RWPE1 (cell line): ENCODE measurements at regions not wholly inside any gene's neighbourhood (a gene's known extent, or its start where the extent isn't known, plus 50 kb on each side); places are given as distances from the start of the nearest gene placed in this dataset.

Experiments
- CTCF ChIA-PET: fragments of 350-600 bp; sonication (Branson Sonifier 250); formaldehyde crosslinking; extraction: SDS; loops from one replicate; lab custom pipeline; 2021; lab: Yijun Ruan, JAX
- POLR2A ChIA-PET: fragments of 400-600 bp; formaldehyde crosslinking; extraction: SDS; loops from one replicate; lab custom pipeline; 2020; ENCODE audit warnings: antibody characterized with exemption; ENCODE audit not compliant: low non-redundant PET; lab: Yijun Ruan, JAX
- DNase-seq: peaks from one replicate; pipeline ENCODE4 v3.0.0; 2012; ENCODE audit warnings: low spot score
- H3K27ac ChIP-seq: fragments of 450-650 bp; 2 replicates; pipeline ENCODE4 v1.5.1; 2017
- TF ChIP-seq, protein P1 (sequence below): fragments of 450-650 bp; conservative IDR thresholded peaks from 2 replicates; pipeline ENCODE4 v1.5.1; 2017; ENCODE audit warnings: low read depth, mild to moderate bottlenecking

DNA sequence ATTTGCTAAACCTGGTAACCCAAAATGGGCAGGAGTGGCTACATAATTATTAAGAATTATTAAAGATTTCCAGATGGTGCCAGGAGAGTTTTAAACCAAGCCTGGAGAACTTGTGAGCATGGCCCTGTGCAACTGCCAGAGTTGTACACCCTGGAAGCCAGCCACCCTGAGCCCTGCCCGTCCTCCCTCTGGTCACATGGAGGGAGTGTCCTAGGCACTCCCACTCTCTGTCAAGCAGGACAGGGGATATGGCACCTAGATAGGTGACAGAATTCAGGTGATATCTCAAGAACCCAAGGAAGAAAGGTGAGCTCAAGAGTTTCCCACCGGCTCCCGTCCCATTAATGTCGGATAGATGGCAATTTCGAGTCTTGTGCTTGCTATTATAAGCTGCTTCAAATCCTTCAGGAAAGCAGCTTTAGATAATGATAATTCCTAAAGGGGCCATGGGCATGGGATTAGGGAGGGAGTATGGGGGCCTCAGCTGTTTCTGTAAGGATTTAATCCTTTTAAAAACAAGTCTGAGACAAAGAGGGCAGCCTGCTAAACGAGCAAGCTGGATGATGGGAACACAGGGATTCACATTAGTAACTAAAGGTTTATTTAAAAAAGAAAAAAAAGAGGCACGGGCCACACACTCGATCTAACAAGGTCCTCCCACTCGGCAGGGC is 169.1 kb downstream of the BMP7 start:
- DNase-seq, result no peak
- ChIA-PET POLR2A (no interaction called here), CTCF (interaction anchor here (0.5 to 1.1 kb wide), 4 partner anchors 7 to 131 kb away, joined by 3 to 4 read pairs (median 4); no protein-coding TSS in a partner anchor)
- TF ChIP-seq, protein P1, sequence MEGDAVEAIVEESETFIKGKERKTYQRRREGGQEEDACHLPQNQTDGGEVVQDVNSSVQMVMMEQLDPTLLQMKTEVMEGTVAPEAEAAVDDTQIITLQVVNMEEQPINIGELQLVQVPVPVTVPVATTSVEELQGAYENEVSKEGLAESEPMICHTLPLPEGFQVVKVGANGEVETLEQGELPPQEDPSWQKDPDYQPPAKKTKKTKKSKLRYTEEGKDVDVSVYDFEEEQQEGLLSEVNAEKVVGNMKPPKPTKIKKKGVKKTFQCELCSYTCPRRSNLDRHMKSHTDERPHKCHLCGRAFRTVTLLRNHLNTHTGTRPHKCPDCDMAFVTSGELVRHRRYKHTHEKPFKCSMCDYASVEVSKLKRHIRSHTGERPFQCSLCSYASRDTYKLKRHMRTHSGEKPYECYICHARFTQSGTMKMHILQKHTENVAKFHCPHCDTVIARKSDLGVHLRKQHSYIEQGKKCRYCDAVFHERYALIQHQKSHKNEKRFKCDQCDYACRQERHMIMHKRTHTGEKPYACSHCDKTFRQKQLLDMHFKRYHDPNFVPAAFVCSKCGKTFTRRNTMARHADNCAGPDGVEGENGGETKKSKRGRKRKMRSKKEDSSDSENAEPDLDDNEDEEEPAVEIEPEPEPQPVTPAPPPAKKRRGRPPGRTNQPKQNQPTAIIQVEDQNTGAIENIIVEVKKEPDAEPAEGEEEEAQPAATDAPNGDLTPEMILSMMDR, result no peak
- no peak overlapping the region for H3K27ac ChIP-seq

- no peak for DNase-seq
- CTCF ChIA-PET, result interaction anchor here (0.7 to 1.5 kb wide), 3 partner anchors 10 to 20 kb away, joined by 5 to 6 read pairs (median 5); no protein-coding TSS in a partner anchor
- TF ChIP-seq, protein P1, result no peak
- no peak overlapping the region for H3K27ac ChIP-seq
- POLR2A ChIA-PET, result no interaction called here
Observed at GRCh38 chr20:57102160-57102559, 164.3 kb downstream of the BMP7 start.

GRCh38 chr20:57102566-57102965 is 163.9 kb downstream of the BMP7 start:
- no peak for DNase-seq
- H3K27ac ChIP-seq, result no peak overlapping the region
- TF ChIP-seq, protein P1, result no peak
- CTCF ChIA-PET, result interaction anchor here (0.7 to 1.5 kb wide), 3 partner anchors 11 to 245 kb away, joined by 5 to 6 read pairs (median 5); no protein-coding TSS in a partner anchor
- POLR2A ChIA-PET, result no interaction called here

GRCh38 chr20:57103146-57103800 is 163.2 kb downstream of the BMP7 start:
- POLR2A ChIA-PET, result no interaction called here
- CTCF ChIA-PET, result interaction anchor here (0.6 to 1.5 kb wide), 5 partner anchors 12 to 252 kb away, joined by 3 to 6 read pairs (median 4); no protein-coding TSS in a partner anchor
- DNase-seq, result no peak
- TF ChIP-seq, protein P1, result no peak
- no peak overlapping the region for H3K27ac ChIP-seq

GRCh38 chr20:57104113-57104512 is 162.3 kb downstream of the BMP7 start:
- POLR2A ChIA-PET, result no interaction called here
- DNase-seq, result no peak
- no peak overlapping the region for H3K27ac ChIP-seq
- TF ChIP-seq, protein P1, result no peak
- CTCF ChIA-PET, result interaction anchor here (0.6 kb wide), 1 partner anchor 77 kb away, joined by 3 read pairs; no protein-coding TSS in a partner anchor

DNA sequence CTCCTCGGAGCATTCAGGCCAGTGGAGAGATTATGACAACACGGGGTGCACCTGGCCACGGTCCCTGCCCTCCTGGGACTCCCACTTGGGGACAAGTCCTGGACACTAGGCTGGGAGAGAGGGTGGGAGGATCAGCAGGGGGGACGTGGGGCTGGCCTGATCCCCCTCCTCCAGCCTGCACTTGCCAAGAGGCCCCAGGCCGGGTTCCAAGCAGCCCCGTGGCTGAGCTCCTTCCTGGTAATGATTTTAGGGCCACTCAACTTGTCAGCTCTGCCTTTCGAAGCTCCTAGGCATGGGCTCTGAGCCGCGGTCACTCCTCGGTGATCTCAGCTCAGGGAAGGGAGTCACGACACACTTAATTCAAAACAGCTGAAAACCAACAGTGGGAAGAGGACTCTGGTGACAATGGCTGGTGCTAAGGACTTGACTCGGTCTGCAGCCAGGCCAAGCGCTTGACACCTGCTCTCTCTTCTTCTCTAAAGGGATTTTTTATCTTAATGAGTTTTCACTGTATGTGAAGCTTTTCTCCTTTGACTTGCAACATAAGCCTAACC is 161.7 kb downstream of the BMP7 start:
- ChIA-PET CTCF (interaction anchor here (0.6 to 1.2 kb wide), 2 partner anchors 13 to 54 kb away, joined by 3 to 6 read pairs; no protein-coding TSS in a partner anchor), POLR2A (no interaction called here)
- DNase-seq, result no peak
- TF ChIP-seq, protein P1, result no peak
- H3K27ac ChIP-seq, result no peak overlapping the region
